ENCODE measurements at regions not wholly inside any gene's neighbourhood (a gene's known extent, or its start where the extent isn't known, plus 50 kb on each side); places are given as distances from the start of the nearest gene placed in this dataset.

DNA sequence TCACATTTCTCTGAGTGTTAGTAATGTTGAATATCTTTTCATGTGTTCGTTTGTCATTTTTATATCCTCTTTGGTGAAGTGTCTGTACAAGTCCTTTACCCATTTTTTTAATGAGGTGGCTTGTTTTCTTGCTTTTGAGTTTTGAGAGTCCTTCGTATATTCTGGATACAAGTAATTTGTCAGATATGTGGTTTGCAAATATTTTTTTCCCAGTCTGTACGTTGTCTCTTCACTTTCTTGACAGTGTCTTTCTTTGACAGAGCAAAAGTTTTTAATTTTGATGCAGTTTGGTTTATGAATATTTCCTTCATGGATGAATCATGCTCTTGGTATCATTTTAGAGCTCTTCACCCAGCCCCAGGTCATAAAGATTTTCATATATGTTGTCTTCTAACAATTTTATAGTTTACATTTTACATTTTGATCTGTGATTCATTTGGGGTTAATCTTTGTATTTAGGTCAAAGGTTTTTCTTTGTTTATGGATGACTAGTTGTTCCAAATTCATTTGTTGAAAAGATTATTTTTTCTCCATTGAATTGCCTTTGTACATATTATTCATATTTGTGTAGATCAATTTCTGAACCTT is 152.5 kb downstream of the MRPL14 start:
- BruUV-seq (replicated peaks): no TSS peak
- dilution Hi-C loops (cut with MboI; ENCODE audit: extremely low pct_ligation_motif_present, low sequenced_read_pairs) (no loop called here), intact Hi-C loops (cut with micrococcal nuclease) (no loop called here)
- TF ChIP-seq POLR2AphosphoS5 (IDR thresholded peaks at IDR 0.05; ENCODE audit: insufficient read depth, low read depth, low read length) (no peak), GATA2 (IDR thresholded peaks at IDR 0.05; ENCODE audit: insufficient read depth, insufficient read length, low read depth, low read length) (no peak), JUN (IDR thresholded peaks at IDR 0.05; ENCODE audit: borderline replicate concordance, insufficient read depth, insufficient read length, low read depth) (no peak), FOS (IDR thresholded peaks at IDR 0.05; ENCODE audit: borderline replicate concordance, insufficient read depth, low read length) (no peak), EZH2 (IDR thresholded peaks at IDR 0.05; ENCODE audit: borderline replicate concordance, low read depth, low read length, severe bottlenecking) (no peak), MYC (IDR thresholded peaks at IDR 0.05; ENCODE audit: low read depth, low read length) (no peak), POLR2A (IDR thresholded peaks at IDR 0.05; ENCODE audit: low read depth, low read length) (no peak)
- TF ChIP-seq, protein P1, sequence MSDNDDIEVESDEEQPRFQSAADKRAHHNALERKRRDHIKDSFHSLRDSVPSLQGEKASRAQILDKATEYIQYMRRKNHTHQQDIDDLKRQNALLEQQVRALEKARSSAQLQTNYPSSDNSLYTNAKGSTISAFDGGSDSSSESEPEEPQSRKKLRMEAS (IDR thresholded peaks at IDR 0.05; ENCODE audit: insufficient read depth, insufficient read length): no peak
- TF ChIP-seq, protein P2, sequence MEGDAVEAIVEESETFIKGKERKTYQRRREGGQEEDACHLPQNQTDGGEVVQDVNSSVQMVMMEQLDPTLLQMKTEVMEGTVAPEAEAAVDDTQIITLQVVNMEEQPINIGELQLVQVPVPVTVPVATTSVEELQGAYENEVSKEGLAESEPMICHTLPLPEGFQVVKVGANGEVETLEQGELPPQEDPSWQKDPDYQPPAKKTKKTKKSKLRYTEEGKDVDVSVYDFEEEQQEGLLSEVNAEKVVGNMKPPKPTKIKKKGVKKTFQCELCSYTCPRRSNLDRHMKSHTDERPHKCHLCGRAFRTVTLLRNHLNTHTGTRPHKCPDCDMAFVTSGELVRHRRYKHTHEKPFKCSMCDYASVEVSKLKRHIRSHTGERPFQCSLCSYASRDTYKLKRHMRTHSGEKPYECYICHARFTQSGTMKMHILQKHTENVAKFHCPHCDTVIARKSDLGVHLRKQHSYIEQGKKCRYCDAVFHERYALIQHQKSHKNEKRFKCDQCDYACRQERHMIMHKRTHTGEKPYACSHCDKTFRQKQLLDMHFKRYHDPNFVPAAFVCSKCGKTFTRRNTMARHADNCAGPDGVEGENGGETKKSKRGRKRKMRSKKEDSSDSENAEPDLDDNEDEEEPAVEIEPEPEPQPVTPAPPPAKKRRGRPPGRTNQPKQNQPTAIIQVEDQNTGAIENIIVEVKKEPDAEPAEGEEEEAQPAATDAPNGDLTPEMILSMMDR (IDR thresholded peaks at IDR 0.05; ENCODE audit: extremely low read depth in 1 of 2, insufficient read depth in 1 of 2, low read depth in 1 of 2, low read length in 2 of 2): no peak
- Histone ChIP-seq H2AFZ (ENCODE audit: low read depth, low read length) (no peak overlapping the region), H3K4me2 (ENCODE audit: insufficient read depth, low read length) (no peak overlapping the region), H3K4me3 (replicated peaks in 1 of 3; ENCODE audit: insufficient read depth in 1 of 3, low read depth in 1 of 3, low read length in 3 of 3) (no peak overlapping the region), H4K20me1 (replicated peaks; ENCODE audit: control insufficient read depth, extremely low read depth, insufficient read depth, low read length) (no peaks in the 10 kb centered on the region), H3K27ac (ENCODE audit: insufficient read depth, low read depth, low read length) (no peak overlapping the region), H3K27me3 (ENCODE audit: control insufficient read depth in 2 of 2, insufficient read depth in 2 of 2, low read length in 2 of 2) (peaks cover 12 to 22% of the 10 kb centered on the region in 2 experiments), H3K9me3 (replicated peaks; ENCODE audit: control insufficient read depth, insufficient read depth, low read length) (no peaks in the 10 kb centered on the region), H3K9me1 (replicated peaks; ENCODE audit: control insufficient read depth, extremely low read depth, insufficient read depth, low read length) (no peaks in the 10 kb centered on the region), H3K9ac (replicated peaks; ENCODE audit: extremely low read depth, insufficient read depth, low read length) (no peak overlapping the region), H3K36me3 (ENCODE audit: control insufficient read depth in 2 of 2, extremely low read depth in 1 of 2, insufficient read depth in 2 of 2, low read length in 2 of 2) (no peaks in the 10 kb centered on the region), H3K79me2 (ENCODE audit: control insufficient read depth, insufficient read depth, low read length) (no peaks in the 10 kb centered on the region), H3K4me1 (ENCODE audit: control insufficient read depth, extremely low read depth, insufficient read depth, low read length) (peaks cover 3% of the 10 kb centered on the region)
- DNase-seq (ENCODE audit: low read depth, low spot score): no peak
- CTCF ChIA-PET: no interaction called here
- POLR2A ChIA-PET: no interaction called here
- no peak for FAIRE-seq

Data from endothelial cell of umbilical vein (primary cell).